ENCODE measurements at regions not wholly inside any gene's neighbourhood (a gene's known extent, or its start where the extent isn't known, plus 50 kb on each side); places are given as distances from the start of the nearest gene placed in this dataset.

- Mint-ChIP-seq H3K36me3 (ENCODE audit: low read depth) (peaks cover 8% of the 10 kb centered on the region; the same call in 2 of the 3 replicates), H3K4me1 (no peaks in the 10 kb centered on the region), H3K27ac (no peak overlapping the region), H3K27me3 (ENCODE audit: insufficient read depth, low read depth, poor library complexity) (peaks cover 2% of the 10 kb centered on the region), H3K4me3 (no peak overlapping the region), H3K9me3 (peaks cover 16% of the 10 kb centered on the region)
- 0 out of 2 replicates have a peak, but pooled peaks cover 3% of the 10 kb centered on the region for H3K36me3 ChIP-seq (ENCODE audit: insufficient read depth)
- H3K4me2 ChIP-seq = no peak overlapping the region
- H3K27ac ChIP-seq (ENCODE audit: low read depth) = no peak overlapping the region
- no peaks in the 10 kb centered on the region for H3K4me1 ChIP-seq (ENCODE audit: insufficient read depth)
- ATAC-seq = no peak
- no peaks in the 10 kb centered on the region for H3K79me2 ChIP-seq (replicated peaks; ENCODE audit: insufficient read depth)
- no peaks in the 10 kb centered on the region for H3K9me2 ChIP-seq (ENCODE audit: insufficient read depth)
- no peaks in the 10 kb centered on the region for H3F3A ChIP-seq (replicated peaks; ENCODE audit: low read depth)
- no peak for TF ChIP-seq REST (IDR thresholded peaks at IDR 0.05; ENCODE audit: unreplicated experiment)
- TF ChIP-seq POLR2AphosphoS5 (IDR thresholded peaks at IDR 0.05; ENCODE audit: low read depth) = no peak
- TF ChIP-seq ZNF331 (CRISPR knock-in tag; IDR thresholded peaks at IDR 0.05; ENCODE audit: low read depth) = no peak
- TF ChIP-seq EZH2 (IDR thresholded peaks at IDR 0.05; ENCODE audit: low read depth, unreplicated experiment) = no peak
- no peak for TF ChIP-seq STAT1 (IDR thresholded peaks at IDR 0.05; ENCODE audit: unreplicated experiment)
- TF ChIP-seq JUNB (IDR thresholded peaks at IDR 0.05; ENCODE audit: unreplicated experiment) = no peak
- no peak for TF ChIP-seq CREB1 (CRISPR knock-in tag; IDR thresholded peaks at IDR 0.05; ENCODE audit: low read depth)
- TF ChIP-seq ZNF114 (CRISPR knock-in tag; IDR thresholded peaks at IDR 0.05) = no peak
- no peak for TF ChIP-seq EZH2phosphoT487 (IDR thresholded peaks at IDR 0.05; ENCODE audit: unreplicated experiment)
- TF ChIP-seq CTCF (conservative IDR thresholded peaks at IDR 0.05; ENCODE audit: low read depth in 2 of 2) = no peak
- H4K20me1 ChIP-seq (replicated peaks; ENCODE audit: insufficient read depth) = no peaks in the 10 kb centered on the region
- no peak for DNase-seq (ENCODE audit: low spot score)
- H2AFZ ChIP-seq = no peak overlapping the region
- no peaks in the 10 kb centered on the region for H3K27me3 ChIP-seq (ENCODE audit: insufficient read depth)
- no peak overlapping the region for H3K4me3 ChIP-seq
Measured at GRCh38 chr14:86027144-86027543, 497.2 kb downstream of the FLRT2 start.

GRCh38 chr14:86022031-86022629, 492.2 kb downstream of the FLRT2 start:
- no peak overlapping the region for H3K27ac Mint-ChIP-seq
- ATAC-seq = no peak
- H3K4me3 Mint-ChIP-seq = no peak overlapping the region
- no peaks in the 10 kb centered on the region for H3K27me3 ChIP-seq (ENCODE audit: insufficient read depth)
- H3K4me1 Mint-ChIP-seq = no peaks in the 10 kb centered on the region
- no peak overlapping the region for H3K4me2 ChIP-seq
- H3K9me3 Mint-ChIP-seq = peaks cover 2% of the 10 kb centered on the region; the same call in 2 of the 3 replicates
- no peaks in the 10 kb centered on the region for H3F3A ChIP-seq (replicated peaks; ENCODE audit: low read depth)
- no peaks in the 10 kb centered on the region for H3K27me3 Mint-ChIP-seq (ENCODE audit: insufficient read depth, low read depth, poor library complexity)
- no peak overlapping the region for H2AFZ ChIP-seq
- no peak overlapping the region for H3K4me3 ChIP-seq
- no peaks in the 10 kb centered on the region; the same call in 1 of the 2 replicates for H3K9me2 ChIP-seq (ENCODE audit: insufficient read depth)
- no peaks in the 10 kb centered on the region for H3K4me1 ChIP-seq (ENCODE audit: insufficient read depth)
- no peaks in the 10 kb centered on the region for H4K20me1 ChIP-seq (replicated peaks; ENCODE audit: insufficient read depth)
- no peaks in the 10 kb centered on the region for H3K79me2 ChIP-seq (replicated peaks; ENCODE audit: insufficient read depth)
- H3K36me3 Mint-ChIP-seq (ENCODE audit: low read depth) = no peaks in the 10 kb centered on the region
- DNase-seq (ENCODE audit: low spot score) = no peak
- H3K36me3 ChIP-seq (ENCODE audit: insufficient read depth) = no peaks in the 10 kb centered on the region
- no peak overlapping the region for H3K27ac ChIP-seq (ENCODE audit: low read depth)
- TF ChIP-seq EZH2 (IDR thresholded peaks at IDR 0.05; ENCODE audit: low read depth, unreplicated experiment) = no peak
- TF ChIP-seq, protein P1, sequence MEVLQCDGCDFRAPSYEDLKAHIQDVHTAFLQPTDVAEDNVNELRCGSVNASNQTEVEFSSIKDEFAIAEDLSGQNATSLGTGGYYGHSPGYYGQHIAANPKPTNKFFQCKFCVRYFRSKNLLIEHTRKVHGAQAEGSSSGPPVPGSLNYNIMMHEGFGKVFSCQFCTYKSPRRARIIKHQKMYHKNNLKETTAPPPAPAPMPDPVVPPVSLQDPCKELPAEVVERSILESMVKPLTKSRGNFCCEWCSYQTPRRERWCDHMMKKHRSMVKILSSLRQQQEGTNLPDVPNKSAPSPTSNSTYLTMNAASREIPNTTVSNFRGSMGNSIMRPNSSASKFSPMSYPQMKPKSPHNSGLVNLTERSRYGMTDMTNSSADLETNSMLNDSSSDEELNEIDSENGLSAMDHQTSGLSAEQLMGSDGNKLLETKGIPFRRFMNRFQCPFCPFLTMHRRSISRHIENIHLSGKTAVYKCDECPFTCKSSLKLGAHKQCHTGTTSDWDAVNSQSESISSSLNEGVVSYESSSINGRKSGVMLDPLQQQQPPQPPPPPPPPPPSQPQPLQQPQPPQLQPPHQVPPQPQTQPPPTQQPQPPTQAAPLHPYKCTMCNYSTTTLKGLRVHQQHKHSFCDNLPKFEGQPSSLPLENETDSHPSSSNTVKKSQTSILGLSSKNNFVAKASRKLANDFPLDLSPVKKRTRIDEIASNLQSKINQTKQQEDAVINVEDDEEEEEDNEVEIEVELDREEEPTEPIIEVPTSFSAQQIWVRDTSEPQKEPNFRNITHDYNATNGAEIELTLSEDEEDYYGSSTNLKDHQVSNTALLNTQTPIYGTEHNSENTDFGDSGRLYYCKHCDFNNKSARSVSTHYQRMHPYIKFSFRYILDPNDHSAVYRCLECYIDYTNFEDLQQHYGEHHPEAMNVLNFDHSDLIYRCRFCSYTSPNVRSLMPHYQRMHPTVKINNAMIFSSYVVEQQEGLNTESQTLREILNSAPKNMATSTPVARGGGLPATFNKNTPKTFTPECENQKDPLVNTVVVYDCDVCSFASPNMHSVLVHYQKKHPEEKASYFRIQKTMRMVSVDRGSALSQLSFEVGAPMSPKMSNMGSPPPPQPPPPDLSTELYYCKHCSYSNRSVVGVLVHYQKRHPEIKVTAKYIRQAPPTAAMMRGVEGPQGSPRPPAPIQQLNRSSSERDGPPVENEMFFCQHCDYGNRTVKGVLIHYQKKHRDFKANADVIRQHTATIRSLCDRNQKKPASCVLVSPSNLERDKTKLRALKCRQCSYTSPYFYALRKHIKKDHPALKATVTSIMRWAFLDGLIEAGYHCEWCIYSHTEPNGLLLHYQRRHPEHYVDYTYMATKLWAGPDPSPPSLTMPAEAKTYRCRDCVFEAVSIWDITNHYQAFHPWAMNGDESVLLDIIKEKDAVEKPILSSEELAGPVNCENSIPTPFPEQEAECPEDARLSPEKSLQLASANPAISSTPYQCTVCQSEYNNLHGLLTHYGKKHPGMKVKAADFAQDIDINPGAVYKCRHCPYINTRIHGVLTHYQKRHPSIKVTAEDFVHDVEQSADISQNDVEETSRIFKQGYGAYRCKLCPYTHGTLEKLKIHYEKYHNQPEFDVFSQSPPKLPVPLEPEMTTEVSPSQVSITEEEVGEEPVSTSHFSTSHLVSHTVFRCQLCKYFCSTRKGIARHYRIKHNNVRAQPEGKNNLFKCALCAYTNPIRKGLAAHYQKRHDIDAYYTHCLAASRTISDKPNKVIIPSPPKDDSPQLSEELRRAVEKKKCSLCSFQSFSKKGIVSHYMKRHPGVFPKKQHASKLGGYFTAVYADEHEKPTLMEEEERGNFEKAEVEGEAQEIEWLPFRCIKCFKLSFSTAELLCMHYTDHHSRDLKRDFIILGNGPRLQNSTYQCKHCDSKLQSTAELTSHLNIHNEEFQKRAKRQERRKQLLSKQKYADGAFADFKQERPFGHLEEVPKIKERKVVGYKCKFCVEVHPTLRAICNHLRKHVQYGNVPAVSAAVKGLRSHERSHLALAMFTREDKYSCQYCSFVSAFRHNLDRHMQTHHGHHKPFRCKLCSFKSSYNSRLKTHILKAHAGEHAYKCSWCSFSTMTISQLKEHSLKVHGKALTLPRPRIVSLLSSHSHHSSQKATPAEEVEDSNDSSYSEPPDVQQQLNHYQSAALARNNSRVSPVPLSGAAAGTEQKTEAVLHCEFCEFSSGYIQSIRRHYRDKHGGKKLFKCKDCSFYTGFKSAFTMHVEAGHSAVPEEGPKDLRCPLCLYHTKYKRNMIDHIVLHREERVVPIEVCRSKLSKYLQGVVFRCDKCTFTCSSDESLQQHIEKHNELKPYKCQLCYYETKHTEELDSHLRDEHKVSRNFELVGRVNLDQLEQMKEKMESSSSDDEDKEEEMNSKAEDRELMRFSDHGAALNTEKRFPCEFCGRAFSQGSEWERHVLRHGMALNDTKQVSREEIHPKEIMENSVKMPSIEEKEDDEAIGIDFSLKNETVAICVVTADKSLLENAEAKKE (CRISPR knock-in tag; IDR thresholded peaks at IDR 0.05) = no peak

Data from GM23338 (cell line).